Activated naive CD8-positive, alpha-beta T cell treated with anti-CD3 and anti-CD28 coated beads, Interleukin-2, amount 10 ng/mL, durations not matched to agents 7 days and 5 days (primary cell): ENCODE measurements at regions not wholly inside any gene's neighbourhood (a gene's known extent, or its start where the extent isn't known, plus 50 kb on each side); places are given as distances from the start of the nearest gene placed in this dataset.
A peak's percentile ranks its signal among the peaks of the same experiment; 100 is the strongest.

Source experiments
- ATAC-seq: fragments of 150-1000 bp; cut with Tn5 transposase; one replicate; pipeline ENCODE4 v1.10.0; 2021; ENCODE audit warnings: low read depth, moderate library complexity
- POLR2A ChIA-PET: fragments of 350-600 bp; sonication (Branson Sonifier 250); formaldehyde crosslinking; loops from one replicate; lab custom pipeline; 2021; ENCODE audit warnings: antibody characterized with exemption; lab: Charles Lee
- DNase-seq: peaks from one replicate; pipeline ENCODE4 v3.0.0; 2021
- H3K27ac Mint-ChIP-seq: one replicate; pipeline ENCODE4 v1.8.0; 2022; ENCODE audit warnings: mild to moderate bottlenecking, mixed read lengths
- H3K27me3 Mint-ChIP-seq: one replicate; pipeline ENCODE4 v1.8.0; 2022; ENCODE audit warnings: mild to moderate bottlenecking, moderate library complexity, mixed read lengths
- H3K36me3 Mint-ChIP-seq: one replicate; pipeline ENCODE4 v1.8.0; 2021; ENCODE audit warnings: mild to moderate bottlenecking, mixed read lengths
- H3K4me1 Mint-ChIP-seq: one replicate; pipeline ENCODE4 v1.8.0; 2021; ENCODE audit warnings: mixed read lengths
- H3K4me3 Mint-ChIP-seq: one replicate; pipeline ENCODE4 v1.8.0; 2022; ENCODE audit warnings: mild to moderate bottlenecking, moderate library complexity, mixed read lengths
- H3K9me3 Mint-ChIP-seq: one replicate; pipeline ENCODE4 v1.8.0; 2021; ENCODE audit warnings: mixed read lengths

GRCh38 chr9:6067426-6067825, 52.0 kb upstream of the RANBP6 start:
- H3K4me3 Mint-ChIP-seq, result no peak overlapping the region
- H3K27me3 Mint-ChIP-seq, result no peaks in the 10 kb centered on the region
- H3K27ac Mint-ChIP-seq, result peak overlapping the region; percentile 28
- POLR2A ChIA-PET, result interaction anchor here (1.0 kb wide), 1 partner anchor 691 kb away, joined by 4 read pairs; the partner anchor contains the start of gene KDM4C
- DNase-seq (no peak), ATAC-seq (no peak)
- peaks cover 7% of the 10 kb centered on the region for H3K4me1 Mint-ChIP-seq
- peaks cover 17% of the 10 kb centered on the region for H3K36me3 Mint-ChIP-seq
- peaks cover 7% of the 10 kb centered on the region for H3K9me3 Mint-ChIP-seq
